Stomach (tissue), 8 donors: ENCODE measurements at regions not wholly inside any gene's neighbourhood (a gene's known extent, or its start where the extent isn't known, plus 50 kb on each side); places are given as distances from the start of the nearest gene placed in this dataset.

ENCODE experiments used
- DNase-seq, 2 donors: peaks; one replicate each; pipeline versions ENCODE4 v3.0.0 to v3.0.0-alpha.2; 2013 to 2019
- H3K27ac ChIP-seq, 5 donors: fragments of 200-600 bp in 4 of 5; sonication (generic) in 4 of 5; one replicate each; pipeline ENCODE4 v1.5.1; 2013 to 2019; ENCODE audit warnings: mild to moderate bottlenecking in 1 of 5, moderate library complexity in 1 of 5
- H3K27me3 ChIP-seq, 3 donors: fragments of 200-600 bp; sonication (generic); one replicate each; pipeline ENCODE4 v1.5.1; 2017 to 2019; ENCODE audit warnings: mixed run types in 1 of 3
- H3K36me3 ChIP-seq, 4 donors: fragments of 200-600 bp; sonication (generic); 1 replicate in 3 of 4; 2 replicates in 1 of 4; pipeline ENCODE4 v1.5.1; 2016 to 2019
- H3K4me1 ChIP-seq, 4 donors: fragments of 200-600 bp; sonication (generic); one replicate each; pipeline ENCODE4 v1.5.1; 2016 to 2019
- H3K4me3 ChIP-seq, 4 donors: fragments of 200-600 bp; sonication (generic) in 3 of 4; one replicate each; pipeline ENCODE4 v1.5.1; 2016 to 2019; ENCODE audit warnings: mild to moderate bottlenecking in 1 of 4
- H3K9me3 ChIP-seq, 4 donors: fragments of 200-600 bp; sonication (generic); one replicate each; pipeline ENCODE4 v1.5.1; 2016 to 2019
- CTCF ChIP-seq, 7 experiments: fragments of 450-650 bp in 4 of 7; fragments of 200-600 bp in 3 of 7; sonication (generic) in 3 of 7; IDR thresholded peaks; one replicate each; pipeline ENCODE4 v1.5.1; 2016 to 2019; ENCODE audit warnings: antibody characterized with exemption in 7 of 7, control low read depth in 2 of 7, mild to moderate bottlenecking in 1 of 7
- EP300 ChIP-seq: sonication (generic); formaldehyde crosslinking; IDR thresholded peaks from one replicate; pipeline ENCODE4 v1.6.1; 2017; ENCODE audit warnings: antibody characterized with exemption
- POLR2A ChIP-seq, 4 donors: fragments of 450-650 bp; IDR thresholded peaks; one replicate each; pipeline ENCODE4 v1.6.1; 2016; ENCODE audit warnings: antibody characterized with exemption in 4 of 4, control low read depth in 2 of 4, mild to moderate bottlenecking in 1 of 4, moderate library complexity in 1 of 4
- POLR2AphosphoS5 ChIP-seq, 3 donors: sonication (generic); formaldehyde crosslinking; IDR thresholded peaks; one replicate each; pipeline ENCODE4 v1.6.1; 2016; ENCODE audit warnings: antibody characterized with exemption in 3 of 3
- WGBS, 5 donors: extraction: QIAGEN DNeasy Blood & Tissue Kit in 3 of 5; methylation state at CpG; one replicate each; pipeline versions ENCODE4 v1.1.5 to v1.1.7; 2013 to 2018; 5-methylcytosine and 5-hydroxymethylcytosine counted together
- intact Hi-C: fragments of 100-400 bp; cut with DNase I; formaldehyde crosslinking; loops from one replicate; pipeline ENCODE4 v1.15.1; 2023; ENCODE audit warnings: low total_unique reads
- donor health status: healthy with polysubstance abuse.
- donor health status: Bipolar disorder and iron deficiency.
- donor health status: healthy.

- intact Hi-C loops: no loop called here
- 66 to 80% (median 73%) methylated on average over 6 of the region's 6 CpGs for WGBS, 5 donors
- TF ChIP-seq POLR2AphosphoS5 (IDR thresholded peaks at IDR 0.05): no peak
- TF ChIP-seq EP300: no peak
- no peak for TF ChIP-seq CTCF (IDR thresholded peaks at IDR 0.05)
- no peak for TF ChIP-seq POLR2A (IDR thresholded peaks at IDR 0.05)
- no peak for DNase-seq
- no peaks in the 10 kb centered on the region for H3K9me3 ChIP-seq
- no peaks in the 10 kb centered on the region for H3K27me3 ChIP-seq
- no peaks in the 10 kb centered on the region for H3K4me1 ChIP-seq
- no peaks in the 10 kb centered on the region for H3K36me3 ChIP-seq
- no peak overlapping the region for H3K4me3 ChIP-seq
- no peak overlapping the region for H3K27ac ChIP-seq
Measured at GRCh38 chr1:96183928-96184327, 537.7 kb upstream of the PTBP2 start.

GRCh38 chr1:96185181-96185580 is 536.4 kb upstream of the PTBP2 start:
- Histone ChIP-seq H3K27me3 (no peaks in the 10 kb centered on the region), H3K27ac (no peak overlapping the region), H3K4me3 (no peak overlapping the region), H3K36me3 (no peaks in the 10 kb centered on the region), H3K9me3 (no peaks in the 10 kb centered on the region), H3K4me1 (no peaks in the 10 kb centered on the region)
- WGBS, 5 donors: 66 to 83% (median 71%) methylated on average over 2 of the region's 2 CpGs
- no peak for DNase-seq
- intact Hi-C loops: no loop called here
- TF ChIP-seq POLR2A (IDR thresholded peaks at IDR 0.05): no peak
- TF ChIP-seq EP300: no peak
- TF ChIP-seq POLR2AphosphoS5 (IDR thresholded peaks at IDR 0.05): no peak
- TF ChIP-seq CTCF (IDR thresholded peaks at IDR 0.05): no peak

GRCh38 chr1:96187020-96187419 is 534.6 kb upstream of the PTBP2 start:
- no peak for DNase-seq
- intact Hi-C loops: no loop called here
- 56 to 71% (median 68%) methylated on average over 1 of the region's 1 CpG for WGBS, 5 donors

GRCh38 chr1:96191165-96191564 is 530.4 kb upstream of the PTBP2 start:
- no peaks in the 10 kb centered on the region for H3K4me1 ChIP-seq
- no peak overlapping the region for H3K27ac ChIP-seq
- H3K36me3 ChIP-seq: no peaks in the 10 kb centered on the region
- TF ChIP-seq CTCF (IDR thresholded peaks at IDR 0.05): no peak
- TF ChIP-seq EP300: no peak
- TF ChIP-seq POLR2AphosphoS5 (IDR thresholded peaks at IDR 0.05): no peak
- TF ChIP-seq POLR2A (IDR thresholded peaks at IDR 0.05): no peak
- 18 to 63% (median 47%) methylated on average over 2 of the region's 2 CpGs for WGBS, 5 donors
- no peaks in the 10 kb centered on the region for H3K27me3 ChIP-seq
- H3K4me3 ChIP-seq: no peak overlapping the region
- peaks cover 0 to 29% (median 18%) of the 10 kb centered on the region in 4 donors for H3K9me3 ChIP-seq
- intact Hi-C loops: no loop called here
- no peak for DNase-seq

More at GRCh38 chr1:96187020-96187419, 534.6 kb upstream of the PTBP2 start:
- H3K4me3 ChIP-seq: no peak overlapping the region
- H3K36me3 ChIP-seq: no peaks in the 10 kb centered on the region
- H3K27ac ChIP-seq: no peak overlapping the region
- H3K9me3 ChIP-seq: peaks cover 0 to 15% (median 9%) of the 10 kb centered on the region in 4 donors
- no peaks in the 10 kb centered on the region for H3K27me3 ChIP-seq
- no peaks in the 10 kb centered on the region for H3K4me1 ChIP-seq
- TF ChIP-seq POLR2A (IDR thresholded peaks at IDR 0.05) (no peak), EP300 (no peak), CTCF (IDR thresholded peaks at IDR 0.05) (no peak), POLR2AphosphoS5 (IDR thresholded peaks at IDR 0.05) (no peak)
